IPS DF 6.9 (cell line): ENCODE measurements at regions not wholly inside any gene's neighbourhood (a gene's known extent, or its start where the extent isn't known, plus 50 kb on each side); places are given as distances from the start of the nearest gene placed in this dataset.
"Not testable (repeated sequence)": the region's sequence is repeated elsewhere in the genome, so short reads cannot be mapped to it uniquely, and the experiment has no call there.

Source experiments
- DNase-seq: peaks from one replicate; pipeline ENCODE4 v3.0.0-alpha.2; 2013; ENCODE audit warnings: low read depth, low spot score
- H3K27ac ChIP-seq: one replicate; pipeline ENCODE4 v1.5.1; 2013; ENCODE audit warnings: low read length, control low read depth
- H3K27me3 ChIP-seq: 2 replicates; pipeline ENCODE4 v1.6.1; 2013; ENCODE audit warnings: mild to moderate bottlenecking, low read length; ENCODE audit not compliant: control insufficient read depth, insufficient read depth
- H3K36me3 ChIP-seq: 2 replicates; pipeline ENCODE4 v1.6.1; 2013; ENCODE audit warnings: low read length; ENCODE audit not compliant: control insufficient read depth, insufficient read depth
- H3K4me1 ChIP-seq: 2 replicates; pipeline ENCODE4 v1.6.1; 2013; ENCODE audit warnings: low read length; ENCODE audit not compliant: control insufficient read depth, insufficient read depth
- H3K4me3 ChIP-seq: 2 replicates; pipeline ENCODE4 v1.5.1; 2013; ENCODE audit warnings: mild to moderate bottlenecking, low read length
- H3K9me3 ChIP-seq: 2 replicates; pipeline ENCODE4 v1.6.1; 2013; ENCODE audit warnings: low read length, inconsistent platforms; ENCODE audit not compliant: control insufficient read depth, insufficient read depth
- WGBS: extraction: QIAGEN DNeasy Blood & Tissue Kit; methylation state at CpG from one replicate; pipeline ENCODE4 v1.1.7; 2013; ENCODE audit warnings: mixed read lengths, missing lambda C conversion rate; ENCODE audit not compliant: insufficient read length, insufficient coverage; 5-methylcytosine and 5-hydroxymethylcytosine counted together

DNA sequence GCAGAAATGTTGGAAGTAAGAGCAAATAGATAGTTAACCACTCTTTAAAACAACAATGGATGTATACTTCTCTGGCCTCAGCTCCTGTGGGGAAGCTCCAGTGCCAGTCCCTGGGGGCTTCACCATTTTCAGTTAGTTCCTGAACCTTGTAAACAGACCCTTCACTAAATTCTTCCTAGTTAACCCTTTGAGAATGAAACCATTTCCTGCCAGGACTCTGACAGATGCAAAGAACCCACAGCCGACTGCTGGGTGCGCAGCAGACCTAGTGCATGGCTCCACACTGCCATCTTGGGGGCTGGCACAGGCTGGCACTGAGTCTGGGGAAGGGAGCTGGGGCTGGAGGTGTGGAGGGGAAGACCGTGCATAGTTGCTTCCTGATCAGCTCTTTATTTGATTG is 244.4 kb downstream of the CEP170 start:
- WGBS, result no CpG with 5 or more reads among the region's 3 CpGs
- H3K27me3 ChIP-seq, DNase-seq: not testable (repeated sequence)

DNA sequence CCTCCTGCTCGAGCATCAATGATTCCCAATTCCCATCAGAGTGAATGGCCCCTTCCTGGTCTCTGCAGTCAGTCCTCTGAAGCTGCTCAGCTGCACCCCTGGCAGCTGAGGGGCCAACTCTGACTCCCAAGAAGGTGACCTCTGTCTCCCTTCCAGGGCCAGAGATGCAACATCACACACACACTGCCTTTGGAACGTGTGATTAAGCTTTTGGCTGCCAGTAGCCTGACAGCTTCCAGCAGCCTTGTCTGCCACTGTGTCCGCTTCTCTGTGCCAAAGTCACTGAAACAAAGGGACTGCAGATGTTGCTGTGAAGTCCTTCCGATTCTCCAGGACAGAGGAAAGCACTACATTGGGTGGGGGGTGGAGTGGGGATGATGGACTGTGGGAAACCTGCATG is 254.1 kb downstream of the CEP170 start:
- H3K4me3 ChIP-seq, H3K36me3 ChIP-seq, H3K27ac ChIP-seq, H3K4me1 ChIP-seq, H3K27me3 ChIP-seq, DNase-seq, H3K9me3 ChIP-seq: not testable (repeated sequence)
- no CpG with 5 or more reads among the region's 4 CpGs for WGBS

More for the DNA sequence above, 244.4 kb downstream of the CEP170 start:
- H3K4me3 ChIP-seq, H3K9me3 ChIP-seq, H3K4me1 ChIP-seq, H3K27ac ChIP-seq, H3K36me3 ChIP-seq: not testable (repeated sequence)

DNA sequence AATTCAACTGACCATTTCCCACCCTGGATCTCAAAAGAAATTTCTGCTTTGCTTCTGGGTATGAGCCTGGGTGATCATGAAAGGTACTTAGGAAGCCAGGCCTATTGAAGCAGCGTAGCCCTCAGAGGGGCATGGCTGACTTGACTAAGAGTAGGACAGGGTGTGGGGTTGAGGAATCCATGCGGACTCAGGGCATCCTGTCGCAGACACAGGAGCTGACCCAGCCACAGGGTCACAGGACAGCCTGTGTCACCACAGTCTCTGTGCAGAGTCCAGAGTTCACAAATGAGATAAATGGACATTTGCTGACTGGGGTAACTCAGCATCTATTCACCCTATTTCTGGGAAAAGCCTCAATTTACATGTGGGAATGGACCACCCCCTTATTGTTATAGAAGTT is 262.3 kb downstream of the CEP170 start:
- not testable (repeated sequence) for H3K36me3 ChIP-seq, H3K4me3 ChIP-seq, DNase-seq, H3K9me3 ChIP-seq, H3K4me1 ChIP-seq, H3K27ac ChIP-seq, H3K27me3 ChIP-seq
- WGBS, result no CpG with 5 or more reads among the region's 3 CpGs

DNA sequence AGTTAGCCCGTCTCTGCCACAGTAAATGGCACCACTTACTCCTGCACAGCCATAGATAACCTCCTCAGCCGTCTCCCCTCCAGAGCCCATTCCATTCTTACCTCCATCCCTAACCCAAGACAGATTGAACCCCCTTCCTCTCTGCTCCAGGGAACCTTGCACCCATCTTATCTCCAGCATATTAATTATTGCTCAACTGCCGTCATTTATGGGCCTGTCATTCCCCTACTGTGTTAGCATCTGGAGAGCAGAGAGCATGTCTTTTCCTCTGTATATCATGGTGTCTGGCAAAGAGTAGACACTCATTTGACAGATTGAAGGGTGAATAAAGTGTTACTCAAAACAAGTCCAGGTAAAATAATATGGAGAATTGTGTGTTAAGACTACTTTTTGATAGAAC is 270.0 kb downstream of the CEP170 start:
- H3K27me3 ChIP-seq, H3K4me3 ChIP-seq, H3K4me1 ChIP-seq, H3K36me3 ChIP-seq, DNase-seq, H3K27ac ChIP-seq, H3K9me3 ChIP-seq: not testable (repeated sequence)
- no CpG with 5 or more reads among the region's 3 CpGs for WGBS

DNA sequence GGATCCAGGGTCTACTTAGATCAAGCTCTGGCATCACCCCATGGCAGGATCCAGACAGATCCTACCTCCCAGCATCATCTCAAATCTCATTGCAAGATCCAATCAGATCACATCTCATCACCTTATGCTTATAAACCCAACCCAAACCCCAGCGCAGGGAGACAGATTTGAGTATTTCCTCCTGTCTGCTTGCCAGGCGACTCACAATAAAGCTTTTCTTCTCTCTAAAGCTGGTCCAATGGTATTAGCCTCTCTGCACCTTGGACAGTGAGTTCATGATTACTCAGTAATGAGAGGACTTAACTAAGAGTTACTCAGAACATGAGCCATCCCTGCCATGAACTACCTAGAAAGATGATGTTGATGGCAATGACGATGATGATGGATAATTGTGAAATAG is 281.7 kb downstream of the CEP170 start:
- not testable (repeated sequence) for H3K4me1 ChIP-seq, DNase-seq, H3K9me3 ChIP-seq, H3K27me3 ChIP-seq, H3K27ac ChIP-seq, H3K4me3 ChIP-seq, H3K36me3 ChIP-seq
- WGBS, result no CpG with 5 or more reads among the region's 3 CpGs

DNA sequence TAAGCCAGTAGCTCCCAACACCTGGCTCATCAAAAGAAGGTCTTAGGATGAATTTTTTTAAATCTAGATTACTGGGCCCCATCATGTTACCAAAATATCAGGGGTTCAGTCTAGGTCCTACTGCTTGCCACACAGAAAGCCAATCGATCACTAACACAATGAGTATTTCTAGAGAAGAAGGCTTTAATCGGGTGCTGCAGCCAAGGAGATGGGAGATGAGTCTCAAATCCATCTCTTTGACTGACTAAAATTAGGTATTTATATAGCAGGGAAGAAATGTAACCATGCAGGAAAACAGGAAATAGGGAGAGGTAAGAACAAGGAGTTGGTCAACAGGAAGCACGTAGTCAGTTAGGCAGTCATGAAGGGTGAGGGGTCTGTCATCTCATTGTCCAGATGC is 288.2 kb downstream of the CEP170 start:
- WGBS, result no CpG with 5 or more reads among the region's 3 CpGs
- no peak for DNase-seq

DNA sequence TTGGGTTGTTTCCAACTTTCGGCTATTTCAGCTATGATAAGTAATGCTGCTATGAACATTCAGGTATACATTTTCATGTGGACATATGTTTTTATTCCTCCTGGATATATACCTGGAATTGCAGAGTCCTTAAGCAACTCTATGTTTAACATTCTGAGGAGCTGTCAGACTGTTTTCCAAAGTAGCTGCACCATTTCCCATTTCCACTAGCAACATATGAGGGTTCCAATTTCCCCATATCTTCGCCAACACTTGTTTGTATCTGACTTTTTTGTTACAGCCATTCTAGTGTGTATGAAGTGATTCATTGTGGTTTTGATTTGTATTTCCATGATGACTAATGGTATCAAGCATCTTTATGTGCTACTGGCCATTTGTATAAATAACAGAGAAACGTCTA is 295.7 kb downstream of the CEP170 start:
- not testable (repeated sequence) for H3K9me3 ChIP-seq, H3K36me3 ChIP-seq, DNase-seq, H3K27ac ChIP-seq, H3K4me3 ChIP-seq, H3K4me1 ChIP-seq, H3K27me3 ChIP-seq
- no CpG with 5 or more reads among the region's 3 CpGs for WGBS

More for the DNA sequence above, 288.2 kb downstream of the CEP170 start:
- H3K4me3 ChIP-seq, result no peak overlapping the region
- H3K27ac ChIP-seq, result no peak overlapping the region
- H3K27me3 ChIP-seq, result no peaks in the 10 kb centered on the region
- no peaks in the 10 kb centered on the region for H3K4me1 ChIP-seq
- no peaks in the 10 kb centered on the region for H3K9me3 ChIP-seq
- no peaks in the 10 kb centered on the region for H3K36me3 ChIP-seq

DNA sequence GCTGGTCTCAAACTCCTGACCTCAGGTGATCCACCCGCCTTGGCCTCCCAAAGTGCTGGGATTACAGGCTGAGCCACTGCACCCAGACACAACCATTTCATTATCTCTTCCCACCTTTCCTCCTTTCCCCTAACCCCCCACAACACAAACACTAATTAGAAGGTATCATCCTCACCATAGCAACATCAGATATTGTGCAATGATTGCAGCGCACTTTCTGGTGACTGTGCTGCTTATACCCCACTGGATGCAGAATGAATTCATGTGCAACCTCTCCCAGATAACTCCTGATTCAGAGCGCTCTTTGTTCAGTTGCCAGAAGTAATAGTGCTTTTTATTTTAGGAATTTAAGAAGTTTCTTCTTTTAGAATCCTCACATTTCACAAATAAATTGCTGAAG is 300.1 kb downstream of the CEP170 start:
- not testable (repeated sequence) for H3K4me1 ChIP-seq, H3K36me3 ChIP-seq, H3K27me3 ChIP-seq, H3K4me3 ChIP-seq, H3K9me3 ChIP-seq, DNase-seq, H3K27ac ChIP-seq
- WGBS, result no CpG with 5 or more reads among the region's 3 CpGs

DNA sequence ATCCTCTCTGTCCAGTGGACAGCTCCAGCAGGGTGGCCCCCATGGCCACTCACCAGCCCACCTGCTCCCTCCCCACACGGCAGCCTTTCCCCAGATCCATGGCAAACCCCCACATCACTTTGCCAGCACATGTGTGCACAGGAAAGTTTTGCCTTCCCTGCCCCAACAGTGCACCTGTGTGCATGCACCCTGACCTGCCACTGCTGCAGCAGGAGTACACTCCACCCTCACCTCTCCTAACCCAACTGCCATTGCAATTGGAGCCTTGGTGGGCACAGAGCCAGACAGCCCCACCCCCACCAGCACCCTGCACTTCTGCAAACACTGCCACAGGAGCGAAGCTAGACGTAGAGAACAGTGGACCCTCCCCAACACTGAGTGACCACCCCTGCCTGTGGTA is 308.9 kb downstream of the CEP170 start:
- DNase-seq, result no peak
- no CpG with 5 or more reads among the region's 3 CpGs for WGBS
- Histone ChIP-seq H3K4me3 (0 out of 2 replicates have a peak overlapping the region, but pooled peaks have one; percentile 5), H3K36me3 (no peaks in the 10 kb centered on the region), H3K27ac (no peak overlapping the region), H3K27me3 (no peaks in the 10 kb centered on the region), H3K9me3 (no peaks in the 10 kb centered on the region), H3K4me1 (no peaks in the 10 kb centered on the region)

DNA sequence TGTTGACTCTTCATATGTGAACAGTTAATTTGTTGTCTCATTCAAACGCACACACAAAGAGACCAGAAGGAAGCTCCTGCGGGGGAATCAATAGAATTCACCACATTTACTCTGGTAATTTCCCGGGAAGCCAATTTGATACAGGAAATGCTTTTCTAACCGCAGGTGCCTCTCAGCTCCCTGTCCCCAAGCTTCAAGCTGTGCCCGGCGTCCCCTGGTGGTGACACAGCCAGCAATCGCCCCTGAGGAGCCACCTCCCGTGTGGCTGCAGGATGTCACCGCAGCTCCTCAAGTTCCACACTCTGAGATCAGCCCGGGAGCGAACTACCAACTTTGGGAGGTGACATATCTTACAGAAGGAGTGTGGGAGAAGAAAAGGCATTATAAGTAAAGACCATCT is 318.4 kb downstream of the CEP170 start:
- no CpG with 5 or more reads among the region's 11 CpGs for WGBS
- not testable (repeated sequence) for H3K4me1 ChIP-seq, H3K4me3 ChIP-seq, H3K9me3 ChIP-seq, H3K36me3 ChIP-seq, H3K27ac ChIP-seq, H3K27me3 ChIP-seq
- peak; percentile 9 for DNase-seq

DNA sequence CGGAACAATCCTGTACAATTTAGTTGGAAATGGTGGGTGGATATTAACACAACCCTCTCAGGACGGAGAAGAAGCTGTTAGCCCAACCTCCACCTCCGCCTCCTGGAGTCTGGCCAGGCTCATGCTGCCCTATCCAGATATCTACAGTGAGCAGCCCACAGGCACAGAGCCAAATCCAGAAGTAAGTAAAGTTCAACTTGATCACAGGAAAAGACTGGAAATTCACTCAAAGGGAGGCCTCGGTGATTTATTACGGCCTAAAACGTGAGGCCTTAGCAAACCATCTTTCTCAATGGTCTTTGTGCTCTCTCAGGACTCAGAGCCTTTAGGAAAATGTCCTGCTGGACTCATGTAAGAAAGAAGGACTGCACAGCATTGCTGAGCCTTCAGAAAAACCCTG is 330.4 kb downstream of the CEP170 start:
- DNase-seq, H3K4me3 ChIP-seq, H3K27ac ChIP-seq, H3K9me3 ChIP-seq, H3K27me3 ChIP-seq, H3K4me1 ChIP-seq, H3K36me3 ChIP-seq: not testable (repeated sequence)
- WGBS, result no CpG with 5 or more reads among the region's 6 CpGs
